DOHH2 (cell line): ENCODE measurements at regions not wholly inside any gene's neighbourhood (a gene's known extent, or its start where the extent isn't known, plus 50 kb on each side); places are given as distances from the start of the nearest gene placed in this dataset.

Experiments
- H3F3A ChIP-seq: fragments of 200-600 bp; sonication (generic), shearing (Covaris generic); 2 replicates; pipeline ENCODE4 v1.6.0; 2016; ENCODE audit warnings: antibody characterized with exemption, mild to moderate bottlenecking; ENCODE audit not compliant: control insufficient read depth, insufficient read depth
- H3K27ac ChIP-seq: fragments of 200-600 bp; sonication (generic); 2 replicates; pipeline ENCODE4 v1.5.1; 2014; ENCODE audit warnings: low read depth, mild to moderate bottlenecking, low read length, moderate library complexity
- H3K27me3 ChIP-seq: fragments of 200-600 bp; sonication (generic); 2 replicates; pipeline ENCODE4 v1.6.1; 2014; ENCODE audit warnings: mild to moderate bottlenecking, low read length, mixed read lengths; ENCODE audit not compliant: control insufficient read depth
- H3K36me3 ChIP-seq: fragments of 200-600 bp; sonication (generic); 2 replicates; pipeline ENCODE4 v1.6.1; 2014; ENCODE audit warnings: mild to moderate bottlenecking, low read length, moderate library complexity, mixed read lengths; ENCODE audit not compliant: control insufficient read depth
- H3K4me1 ChIP-seq: fragments of 200-600 bp; sonication (generic); 2 replicates; pipeline ENCODE4 v1.6.1; 2014; ENCODE audit warnings: mild to moderate bottlenecking, low read length, mixed read lengths; ENCODE audit not compliant: control insufficient read depth
- H3K4me2 ChIP-seq: fragments of 200-600 bp; sonication (generic); 2 replicates; pipeline ENCODE4 v1.6.0; 2014; ENCODE audit warnings: mild to moderate bottlenecking, low read length, moderate library complexity
- H3K4me3 ChIP-seq: fragments of 200-600 bp; sonication (generic); 2 replicates; pipeline ENCODE4 v1.5.1; 2014; ENCODE audit warnings: mild to moderate bottlenecking, low read length, mixed read lengths
- H3K79me2 ChIP-seq: fragments of 200-600 bp; sonication (generic); 2 replicates; pipeline ENCODE4 v1.6.1; 2014; ENCODE audit warnings: mild to moderate bottlenecking, low read length, mixed read lengths; ENCODE audit not compliant: control insufficient read depth
- H3K9me2 ChIP-seq: fragments of 200-600 bp; sonication (generic); replicated peaks from 2 replicates; pipeline ENCODE4 v1.6.1; 2014; ENCODE audit warnings: mild to moderate bottlenecking, low read length, mixed read lengths; ENCODE audit not compliant: control insufficient read depth
- H3K9me3 ChIP-seq: fragments of 200-600 bp; sonication (generic); 2 replicates; pipeline ENCODE4 v1.6.1; 2014; ENCODE audit warnings: antibody characterized with exemption, low read length, mixed read lengths; ENCODE audit not compliant: control insufficient read depth, insufficient read depth
- H4K20me1 ChIP-seq: fragments of 200-600 bp; sonication (generic); 2 replicates; pipeline ENCODE4 v1.6.0; 2014; ENCODE audit warnings: low read depth, mild to moderate bottlenecking, antibody characterized with exemption, low read length, moderate library complexity; ENCODE audit not compliant: control insufficient read depth, insufficient read depth
- CTCF ChIP-seq: fragments of 200-600 bp; sonication (generic); IDR thresholded peaks from one replicate; pipeline ENCODE4 v1.5.1; 2014; ENCODE audit warnings: antibody characterized with exemption, mild to moderate bottlenecking, low read depth, low read length; ENCODE audit not compliant: poor library complexity, severe bottlenecking
- EZH2phosphoT487 ChIP-seq: fragments of 200-600 bp; sonication (generic); IDR thresholded peaks from 2 replicates; pipeline ENCODE4 v1.6.1; 2017; ENCODE audit warnings: borderline replicate concordance, mild to moderate bottlenecking, antibody characterized with exemption, low read length, moderate library complexity, mixed read lengths

GRCh38 chr1:47687631-47688460, 250.0 kb downstream of the FOXD2 start:
- no peaks in the 10 kb centered on the region for H3K9me2 ChIP-seq
- no peaks in the 10 kb centered on the region for H3K9me3 ChIP-seq
- H3K27ac ChIP-seq = no peak overlapping the region
- no peaks in the 10 kb centered on the region for H3K4me1 ChIP-seq
- H3F3A ChIP-seq = no peaks in the 10 kb centered on the region
- no peaks in the 10 kb centered on the region for H3K36me3 ChIP-seq
- H3K4me3 ChIP-seq = no peak overlapping the region
- H3K4me2 ChIP-seq = no peak overlapping the region
- TF ChIP-seq EZH2phosphoT487 (no peak), CTCF (no peak)
- H3K27me3 ChIP-seq = peaks cover 11% of the 10 kb centered on the region; the same call in 1 of the 2 replicates
- H4K20me1 ChIP-seq = no peaks in the 10 kb centered on the region
- H3K79me2 ChIP-seq = no peaks in the 10 kb centered on the region

- TF ChIP-seq EZH2phosphoT487 (no peak), CTCF (no peak)
- Histone ChIP-seq H3K9me2 (no peaks in the 10 kb centered on the region), H3K36me3 (no peaks in the 10 kb centered on the region), H3K27me3 (peaks cover 11% of the 10 kb centered on the region; the same call in 1 of the 2 replicates), H3K79me2 (no peaks in the 10 kb centered on the region), H3K4me3 (no peak overlapping the region), H3K9me3 (no peaks in the 10 kb centered on the region), H4K20me1 (no peaks in the 10 kb centered on the region), H3F3A (no peaks in the 10 kb centered on the region), H3K4me2 (no peak overlapping the region), H3K4me1 (no peaks in the 10 kb centered on the region), H3K27ac (no peak overlapping the region)
These were observed 250.8 kb downstream of the FOXD2 start for GRCh38 chr1:47688461-47689296.

- H3K27me3 ChIP-seq = peaks cover 11% of the 10 kb centered on the region; the same call in 1 of the 2 replicates
- no peak for TF ChIP-seq EZH2phosphoT487
- no peak for TF ChIP-seq CTCF
- H4K20me1 ChIP-seq = no peaks in the 10 kb centered on the region
- no peaks in the 10 kb centered on the region for H3F3A ChIP-seq
- no peaks in the 10 kb centered on the region for H3K9me3 ChIP-seq
- H3K36me3 ChIP-seq = no peaks in the 10 kb centered on the region
- no peaks in the 10 kb centered on the region for H3K4me1 ChIP-seq
- H3K9me2 ChIP-seq = no peaks in the 10 kb centered on the region
- H3K4me2 ChIP-seq = no peak overlapping the region
- H3K4me3 ChIP-seq = no peak overlapping the region
- no peaks in the 10 kb centered on the region for H3K79me2 ChIP-seq
- no peak overlapping the region for H3K27ac ChIP-seq
These were observed 252.1 kb downstream of the FOXD2 start for GRCh38 chr1:47689894-47690293.
